Neuronal stem cell (in vitro differentiated cells): ENCODE measurements at regions not wholly inside any gene's neighbourhood (a gene's known extent, or its start where the extent isn't known, plus 50 kb on each side); places are given as distances from the start of the nearest gene placed in this dataset.

ENCODE experiments used
- DNase-seq: peaks from one replicate; pipeline ENCODE4 v3.0.0-alpha.2; 2013; ENCODE audit warnings: low spot score
- H2AFZ ChIP-seq: one replicate; pipeline ENCODE4 v1.6.1; 2013; ENCODE audit warnings: mild to moderate bottlenecking, low read length, inconsistent platforms
- H2AK5ac ChIP-seq: 2 replicates; pipeline ENCODE4 v1.6.1; 2013; ENCODE audit warnings: low read depth, mild to moderate bottlenecking, inconsistent platforms, low read length, moderate library complexity, mixed read lengths
- H2BK120ac ChIP-seq: 2 replicates; pipeline ENCODE4 v1.6.1; 2013; ENCODE audit warnings: low read depth, mild to moderate bottlenecking, inconsistent platforms, low read length, moderate library complexity, mixed read lengths
- H2BK12ac ChIP-seq: one replicate; pipeline ENCODE4 v1.6.1; 2013; ENCODE audit warnings: low read length, inconsistent platforms
- H2BK15ac ChIP-seq: 2 replicates; pipeline ENCODE4 v1.6.1; 2013; ENCODE audit warnings: mild to moderate bottlenecking, low read length, inconsistent platforms, mixed read lengths
- H2BK5ac ChIP-seq: one replicate; pipeline ENCODE4 v1.6.1; 2013; ENCODE audit warnings: inconsistent platforms, mild to moderate bottlenecking, low read length, moderate library complexity
- H3K14ac ChIP-seq: one replicate; pipeline ENCODE4 v1.6.1; 2013; ENCODE audit warnings: low read length, inconsistent platforms
- H3K18ac ChIP-seq: 2 replicates; pipeline ENCODE4 v1.6.1; 2013; ENCODE audit warnings: low read length, inconsistent platforms
- H3K23ac ChIP-seq: 2 replicates; pipeline ENCODE4 v1.6.1; 2013; ENCODE audit warnings: low read depth, mild to moderate bottlenecking, mixed read lengths, low read length, inconsistent platforms; ENCODE audit not compliant: poor library complexity
- H3K27ac ChIP-seq: replicated peaks from 3 replicates; pipeline ENCODE4 v1.5.1; 2013; ENCODE audit warnings: low read length, inconsistent platforms
- H3K27me3 ChIP-seq, 3 experiments: 2 replicates each; pipeline ENCODE4 v1.6.1; 2013; ENCODE audit warnings: low read length in 3 of 3, mild to moderate bottlenecking in 2 of 3, inconsistent platforms in 1 of 3, low read depth in 1 of 3, mixed read lengths in 1 of 3, moderate library complexity in 1 of 3; ENCODE audit not compliant: control insufficient read depth in 3 of 3, insufficient read depth in 3 of 3
- H3K36me3 ChIP-seq, 2 donors: replicated peaks in 1 of 2; 2 replicates each; pipeline ENCODE4 v1.6.1; 2013; ENCODE audit warnings: low read length in 2 of 2; ENCODE audit not compliant: control insufficient read depth in 2 of 2, insufficient read depth in 2 of 2
- H3K4ac ChIP-seq: 2 replicates; pipeline ENCODE4 v1.6.1; 2013; ENCODE audit warnings: inconsistent platforms, mild to moderate bottlenecking, low read length, moderate library complexity
- H3K4me1 ChIP-seq, 2 donors: 1 replicate in 1 of 2; 2 replicates in 1 of 2; pipeline ENCODE4 v1.6.1; 2013; ENCODE audit warnings: low read length in 2 of 2, low read depth in 1 of 2; ENCODE audit not compliant: control insufficient read depth in 2 of 2, insufficient read depth in 1 of 2
- H3K4me2 ChIP-seq: one replicate; pipeline ENCODE4 v1.6.1; 2013; ENCODE audit warnings: mild to moderate bottlenecking, low read length, inconsistent platforms; ENCODE audit not compliant: insufficient read depth, poor library complexity, severe bottlenecking
- H3K4me3 ChIP-seq, 2 donors: 2 replicates each; pipeline ENCODE4 v1.5.1; 2013; ENCODE audit warnings: low read length in 2 of 2, mild to moderate bottlenecking in 2 of 2, inconsistent platforms in 1 of 2, moderate library complexity in 1 of 2
- H3K79me1 ChIP-seq: one replicate; pipeline ENCODE4 v1.6.1; 2013; ENCODE audit warnings: low read depth, mild to moderate bottlenecking, inconsistent platforms, low read length, moderate library complexity
- H3K9ac ChIP-seq: one replicate; pipeline ENCODE4 v1.6.1; 2013; ENCODE audit warnings: mild to moderate bottlenecking, low read depth, low read length, inconsistent platforms; ENCODE audit not compliant: poor library complexity
- H3K9me3 ChIP-seq, 2 donors: replicated peaks in 1 of 2; 2 replicates each; pipeline versions ENCODE3 to v1.6.1; 2013; ENCODE audit warnings: low read length in 2 of 2, mild to moderate bottlenecking in 2 of 2, inconsistent platforms in 1 of 2, low read depth in 1 of 2, mixed read lengths in 1 of 2, moderate library complexity in 1 of 2; ENCODE audit not compliant: control insufficient read depth in 2 of 2, insufficient read depth in 1 of 2
- H4K8ac ChIP-seq: one replicate; pipeline ENCODE4 v1.6.1; 2013; ENCODE audit warnings: low read depth, mild to moderate bottlenecking, inconsistent platforms, low read length, moderate library complexity
- H4K91ac ChIP-seq: one replicate; pipeline ENCODE4 v1.6.1; 2013; ENCODE audit warnings: low read length, low read depth, mild to moderate bottlenecking, inconsistent platforms; ENCODE audit not compliant: poor library complexity
- WGBS, 2 donors: extraction: QIAGEN DNeasy Blood & Tissue Kit; methylation state at CpG; one replicate each; pipeline ENCODE4 v1.1.7; 2013; ENCODE audit warnings: missing lambda C conversion rate in 2 of 2, mixed read lengths in 1 of 2; ENCODE audit not compliant: insufficient read length in 2 of 2, insufficient replicate concordance in 1 of 2; ENCODE audit errors: extremely low coverage in 2 of 2; 5-methylcytosine and 5-hydroxymethylcytosine counted together

DNA sequence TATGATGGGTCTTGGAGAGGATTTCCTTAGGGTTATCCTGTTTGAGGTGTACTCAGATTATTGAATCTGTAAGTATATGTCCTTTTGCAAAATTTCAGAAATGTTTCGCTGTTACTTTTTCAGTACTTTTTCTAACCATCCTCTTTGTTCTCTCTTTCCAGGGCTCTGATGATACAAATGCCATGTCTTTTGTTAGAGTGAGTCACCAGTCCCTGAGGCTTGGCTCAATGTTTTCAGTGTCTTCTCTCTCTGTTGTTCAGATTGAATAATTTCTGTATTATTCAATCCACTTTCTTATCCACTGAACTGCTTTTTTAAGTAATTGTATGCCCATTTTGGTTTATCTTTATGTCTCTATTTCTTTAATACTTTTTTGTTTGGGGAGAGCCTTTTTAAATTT, 449.4 kb downstream of the TNS3 start:
- no peaks in the 10 kb centered on the region for H3K79me1 ChIP-seq
- no peaks in the 10 kb centered on the region for H3K4me1 ChIP-seq
- no peak overlapping the region for H3K23ac ChIP-seq
- no peak overlapping the region for H2AFZ ChIP-seq
- no peak overlapping the region for H3K4me3 ChIP-seq
- H3K14ac ChIP-seq, result no peak overlapping the region
- H2BK12ac ChIP-seq, result no peak overlapping the region
- no CpG with 5 or more reads among the region's 1 CpG for WGBS, 2 donors
- no peaks in the 10 kb centered on the region for H3K36me3 ChIP-seq
- no peaks in the 10 kb centered on the region for H3K27me3 ChIP-seq
- H3K4ac ChIP-seq, result no peak overlapping the region
- H3K27ac ChIP-seq, result no peak overlapping the region
- H2BK120ac ChIP-seq, result no peak overlapping the region
- no peak overlapping the region for H4K8ac ChIP-seq
- no peak overlapping the region for H3K9ac ChIP-seq
- no peak overlapping the region for H3K4me2 ChIP-seq
- H4K91ac ChIP-seq, result no peak overlapping the region
- H2AK5ac ChIP-seq, result no peak overlapping the region
- H3K9me3 ChIP-seq, result no peaks in the 10 kb centered on the region
- no peak overlapping the region for H3K18ac ChIP-seq
- H2BK5ac ChIP-seq, result no peak overlapping the region
- no peak overlapping the region for H2BK15ac ChIP-seq
- DNase-seq, result no peak

DNA sequence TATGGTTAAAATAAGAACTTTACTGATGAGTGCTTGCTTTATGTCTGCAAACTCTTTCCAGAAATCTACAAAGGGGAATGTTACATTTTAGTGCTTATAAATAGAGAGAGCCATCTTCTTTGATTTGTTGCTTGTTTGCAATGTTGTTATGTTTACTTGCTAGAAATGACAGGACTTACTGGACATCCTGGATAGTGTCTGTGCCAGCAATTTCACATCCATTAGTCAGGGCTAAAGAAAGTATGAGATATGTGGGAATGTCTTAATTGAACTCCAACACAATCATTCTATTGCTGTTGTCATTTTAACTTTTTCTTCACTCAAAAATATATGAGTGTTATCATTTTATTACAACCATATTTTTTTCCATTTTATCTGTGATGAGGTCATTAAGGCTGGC, 453.2 kb downstream of the TNS3 start:
- H3K4me2 ChIP-seq, result no peak overlapping the region
- no peak overlapping the region for H3K14ac ChIP-seq
- no peak overlapping the region for H3K9ac ChIP-seq
- no peaks in the 10 kb centered on the region for H3K9me3 ChIP-seq
- no peaks in the 10 kb centered on the region for H3K4me1 ChIP-seq
- no peak overlapping the region for H3K23ac ChIP-seq
- no peaks in the 10 kb centered on the region for H3K27me3 ChIP-seq
- H2AK5ac ChIP-seq, result no peak overlapping the region
- H3K4ac ChIP-seq, result no peak overlapping the region
- H3K36me3 ChIP-seq, result no peaks in the 10 kb centered on the region
- H3K27ac ChIP-seq, result no peak overlapping the region
- H2BK120ac ChIP-seq, result no peak overlapping the region
- no peak overlapping the region for H4K91ac ChIP-seq
- no peak overlapping the region for H4K8ac ChIP-seq
- H3K18ac ChIP-seq, result no peak overlapping the region
- H2BK15ac ChIP-seq, result no peak overlapping the region
- DNase-seq, result no peak
- no peaks in the 10 kb centered on the region for H3K79me1 ChIP-seq
- no peak overlapping the region for H2AFZ ChIP-seq
- H3K4me3 ChIP-seq, result no peak overlapping the region
- H2BK5ac ChIP-seq, result no peak overlapping the region
- no peak overlapping the region for H2BK12ac ChIP-seq

DNA sequence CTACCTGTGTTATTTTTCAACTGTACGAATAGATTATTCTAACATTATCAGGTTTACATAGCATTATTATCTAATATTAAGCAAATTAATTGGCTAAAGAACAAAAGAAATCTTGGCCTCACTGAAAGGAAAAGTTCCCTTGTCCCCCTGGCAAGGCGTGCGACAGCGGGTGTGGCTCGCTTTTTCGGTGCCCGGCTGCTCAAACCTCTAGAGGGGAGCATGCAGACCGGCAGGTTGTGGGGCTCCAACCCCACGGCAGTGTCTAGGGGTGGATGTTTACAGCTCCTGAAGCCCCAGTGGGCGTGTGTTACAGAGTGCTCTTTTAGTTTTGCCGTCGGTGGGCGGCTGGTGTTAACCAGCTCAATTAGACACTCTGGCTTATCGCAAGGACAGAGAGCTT, 456.4 kb downstream of the TNS3 start:
- Histone ChIP-seq H3K18ac (no peak overlapping the region), H3K36me3 (no peaks in the 10 kb centered on the region), H3K23ac (no peak overlapping the region), H3K9ac (no peak overlapping the region), H3K4me2 (no peak overlapping the region), H3K9me3 (no peaks in the 10 kb centered on the region), H3K27me3 (no peaks in the 10 kb centered on the region), H4K91ac (no peak overlapping the region), H2BK12ac (no peak overlapping the region), H3K79me1 (no peaks in the 10 kb centered on the region), H4K8ac (no peak overlapping the region), H3K27ac (no peak overlapping the region), H2BK120ac (no peak overlapping the region), H2AFZ (no peak overlapping the region), H2AK5ac (no peak overlapping the region), H3K14ac (no peak overlapping the region), H3K4me3 (no peak overlapping the region), H2BK15ac (no peak overlapping the region), H2BK5ac (no peak overlapping the region), H3K4ac (no peak overlapping the region), H3K4me1 (no peaks in the 10 kb centered on the region)
- no CpG with 5 or more reads among the region's 14 CpGs for WGBS, 2 donors
- DNase-seq, result no peak

DNA sequence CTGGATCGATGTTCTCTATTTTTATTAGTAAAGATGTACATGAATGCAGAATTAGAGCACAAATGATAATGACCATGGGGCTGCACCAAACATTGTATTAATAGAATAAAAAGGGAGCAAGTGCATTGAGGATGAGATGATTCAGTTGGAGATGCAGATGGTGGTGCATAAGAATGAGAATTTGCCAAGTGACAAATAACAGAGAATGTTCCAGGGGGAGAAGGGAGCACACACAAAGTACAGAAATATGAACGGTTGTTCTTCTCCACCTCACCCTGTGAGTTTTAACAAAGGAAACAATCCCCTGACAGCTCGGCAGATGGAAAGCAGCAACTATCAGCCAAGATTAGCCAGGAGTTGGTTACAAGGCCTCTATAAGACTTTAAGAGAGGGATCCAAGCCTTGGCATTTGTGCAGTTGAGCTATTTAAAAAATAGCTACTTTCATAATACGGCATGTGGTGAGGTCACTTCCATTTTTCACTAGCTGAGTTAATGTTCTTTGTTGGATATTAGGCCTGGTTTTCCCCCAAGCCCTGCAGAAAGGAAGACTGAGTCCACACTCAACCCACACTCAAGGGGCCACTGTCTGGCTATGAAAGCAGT, 462.5 kb downstream of the TNS3 start:
- Histone ChIP-seq H2AK5ac (no peak overlapping the region), H4K91ac (no peak overlapping the region), H3K4ac (no peak overlapping the region), H2AFZ (no peak overlapping the region), H3K14ac (no peak overlapping the region), H3K4me3 (no peak overlapping the region), H3K4me2 (no peak overlapping the region), H2BK120ac (no peak overlapping the region), H3K27me3 (no peaks in the 10 kb centered on the region), H2BK5ac (no peak overlapping the region), H3K9me3 (no peaks in the 10 kb centered on the region), H3K4me1 (no peaks in the 10 kb centered on the region), H3K18ac (no peak overlapping the region), H3K36me3 (no peaks in the 10 kb centered on the region), H3K23ac (no peak overlapping the region), H3K27ac (no peak overlapping the region), H3K79me1 (no peaks in the 10 kb centered on the region), H2BK15ac (no peak overlapping the region), H3K9ac (no peak overlapping the region), H4K8ac (no peak overlapping the region), H2BK12ac (no peak overlapping the region)
- no peak for DNase-seq
- no CpG with 5 or more reads among the region's 4 CpGs for WGBS, 2 donors
